ENCODE measurements at regions not wholly inside any gene's neighbourhood (a gene's known extent, or its start where the extent isn't known, plus 50 kb on each side); places are given as distances from the start of the nearest gene placed in this dataset.

GRCh38 chr13:106689906-106690305, 122.0 kb upstream of the ARGLU1 start:
- DNase-seq: no peak

DNA sequence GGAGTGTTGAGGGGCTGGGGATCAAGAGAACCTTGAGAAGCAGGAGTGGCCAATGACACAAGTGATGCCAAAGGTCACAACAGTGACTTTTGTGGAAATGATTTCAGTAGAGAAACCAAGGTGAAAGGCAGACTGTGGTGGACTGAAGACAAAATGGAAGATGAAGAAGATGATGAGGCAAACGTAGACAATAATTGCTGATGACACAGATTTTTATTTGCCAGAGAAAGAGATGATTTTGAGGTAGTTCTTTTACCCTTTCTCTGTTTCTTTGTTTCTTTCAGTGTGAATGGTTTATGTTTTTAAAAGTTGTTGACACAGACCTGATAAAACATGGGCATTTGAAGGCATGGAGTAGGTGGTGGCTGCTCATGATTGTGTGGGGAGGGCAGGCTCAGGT, 121.0 kb upstream of the ARGLU1 start:
- DNase-seq: no peak

GRCh38 chr13:106686163-106686562, 118.2 kb upstream of the ARGLU1 start:
- DNase-seq: no peak

GRCh38 chr13:106685143-106685542, 117.2 kb upstream of the ARGLU1 start:
- no peak for DNase-seq

DNA sequence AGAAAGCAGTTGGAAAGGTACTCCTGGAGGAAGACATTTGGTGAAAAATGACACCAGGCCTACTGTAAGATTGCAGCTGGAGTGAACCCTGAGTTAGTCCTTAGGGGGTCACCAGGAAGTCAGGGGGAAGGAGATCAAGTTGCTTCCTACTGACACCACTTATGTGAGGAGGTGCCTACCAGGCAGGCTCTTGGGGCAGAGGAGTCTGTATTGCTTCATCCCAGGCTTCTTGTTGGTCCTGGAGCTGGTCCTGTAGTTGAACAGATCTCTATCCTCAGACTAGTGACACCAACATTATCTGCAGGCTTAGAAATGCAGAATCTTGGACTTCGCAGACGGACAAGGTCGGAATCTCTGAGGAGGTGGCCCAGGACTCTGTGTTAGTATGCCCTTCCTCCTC, 116.0 kb upstream of the ARGLU1 start:
- DNase-seq: no peak

GRCh38 chr13:106683179-106683578, 115.2 kb upstream of the ARGLU1 start:
- no peak for DNase-seq

DNA sequence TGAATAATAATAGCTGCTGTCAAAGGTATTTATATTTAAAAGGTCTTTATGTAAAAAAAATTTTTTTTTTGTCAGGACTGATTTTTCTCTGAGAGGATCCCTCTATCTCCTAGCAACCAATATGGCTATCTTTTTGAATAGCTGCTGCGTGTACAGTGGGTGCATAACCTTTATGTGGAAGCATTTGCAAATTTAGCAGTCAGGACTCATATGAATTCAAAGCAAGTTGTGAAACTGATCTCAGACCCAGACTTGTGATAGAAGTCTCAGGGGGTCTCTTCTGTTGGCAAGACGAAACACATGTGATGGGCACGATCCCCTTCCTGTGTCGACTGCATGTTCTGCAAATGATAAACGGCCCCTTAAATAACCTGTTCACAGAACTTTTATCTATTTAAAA, 114.1 kb upstream of the ARGLU1 start:
- DNase-seq: no peak

- no peak for DNase-seq
These were observed 113.6 kb upstream of the ARGLU1 start for GRCh38 chr13:106681536-106681935.

DNA sequence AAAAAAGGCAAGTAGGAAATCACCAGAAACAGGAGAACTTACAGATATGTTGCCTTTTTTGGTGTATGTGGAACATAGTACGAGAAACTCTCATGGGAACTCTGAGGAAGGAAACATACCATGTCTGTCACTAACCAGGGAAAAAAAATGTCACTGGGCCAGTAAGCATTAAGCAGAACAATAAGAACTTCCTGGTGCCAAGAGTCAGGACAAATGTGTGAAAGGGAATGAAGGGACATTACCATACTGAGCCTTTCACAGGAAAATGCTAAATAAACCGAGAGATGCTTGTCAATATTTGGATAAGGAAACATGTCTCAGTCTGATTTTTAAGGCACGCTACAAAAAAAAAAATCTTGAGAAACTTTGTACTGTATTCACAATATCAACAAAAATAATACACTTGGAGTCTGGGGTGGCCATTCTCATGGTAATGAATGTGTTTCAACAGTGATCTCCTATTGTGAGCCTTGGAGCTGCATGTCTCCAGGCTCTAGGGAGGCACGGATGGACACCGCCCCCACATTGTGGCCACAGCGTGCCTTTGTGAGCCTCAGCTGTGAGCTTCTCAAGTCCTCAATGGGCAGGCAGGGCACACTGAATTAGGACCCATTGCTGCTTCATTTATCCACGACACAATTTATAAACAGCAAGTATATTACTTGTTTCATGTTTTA, 113.0 kb upstream of the ARGLU1 start:
- no peak for DNase-seq

GRCh38 chr13:106678646-106679418, 110.9 kb upstream of the ARGLU1 start:
- no peak for DNase-seq

GRCh38 chr13:106675311-106675710, 107.4 kb upstream of the ARGLU1 start:
- DNase-seq: no peak

DNA sequence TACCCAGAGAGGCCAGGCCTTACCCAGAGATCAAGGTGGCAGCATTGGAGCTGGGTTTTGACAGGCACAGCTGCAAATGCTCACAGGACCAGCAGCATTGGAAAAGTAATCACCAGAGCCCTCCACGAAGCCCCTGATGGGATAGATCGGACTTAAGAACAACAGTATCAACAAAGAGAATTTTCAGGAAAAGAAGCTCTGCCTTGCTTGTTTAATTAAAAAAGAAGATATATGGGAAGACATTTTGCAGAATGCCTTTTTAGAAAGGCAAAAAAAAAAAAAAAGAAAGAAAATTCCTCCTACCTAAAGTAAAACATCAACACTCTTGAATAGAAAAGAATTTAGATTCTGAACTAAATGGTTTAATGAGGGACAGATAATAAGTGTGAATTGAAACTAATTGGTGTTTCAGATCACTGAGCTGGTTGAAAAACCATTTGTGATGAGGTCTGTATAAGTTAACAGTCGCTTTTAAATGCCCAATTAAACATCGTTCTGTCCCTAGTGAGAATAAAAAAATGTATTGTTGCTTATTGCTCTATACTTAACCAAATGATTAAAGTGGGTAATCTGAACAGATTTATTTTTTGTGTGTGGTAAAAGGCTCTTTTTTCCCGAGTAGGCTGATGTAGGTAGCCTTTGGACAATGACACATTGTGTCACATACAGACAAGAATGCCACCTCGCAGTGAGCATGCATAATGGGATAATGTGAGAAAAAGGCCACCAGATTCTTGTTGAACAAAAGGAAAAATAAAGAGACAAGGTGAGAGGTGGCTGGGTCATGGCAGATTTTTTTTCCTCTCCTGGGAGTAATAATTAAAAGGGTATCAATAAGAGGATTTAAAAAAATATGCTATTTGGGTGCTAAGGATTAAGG, 93.0 kb upstream of the ARGLU1 start:
- no peak for DNase-seq

DNA sequence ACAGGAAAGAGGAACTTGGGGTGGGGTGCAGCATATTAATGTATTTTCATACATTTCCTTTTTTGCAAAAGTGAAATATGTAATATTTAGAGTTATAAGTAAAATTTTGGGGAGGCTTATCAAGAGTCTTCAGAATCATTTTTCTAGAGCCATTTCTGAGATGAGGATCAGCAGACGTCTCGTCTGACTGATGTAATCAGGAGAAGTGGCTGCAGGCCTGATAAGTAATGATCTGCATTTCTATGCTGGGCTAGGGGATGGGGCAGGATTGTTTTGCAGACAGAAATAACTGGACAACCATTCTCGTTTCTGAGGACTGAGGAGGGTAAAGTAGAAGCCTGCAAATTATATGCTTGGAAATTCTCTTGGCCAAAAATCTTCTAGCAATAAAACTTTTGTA, 89.2 kb upstream of the ARGLU1 start:
- DNase-seq: no peak

GRCh38 chr13:106656186-106656585, 88.2 kb upstream of the ARGLU1 start:
- DNase-seq: no peak

DNA sequence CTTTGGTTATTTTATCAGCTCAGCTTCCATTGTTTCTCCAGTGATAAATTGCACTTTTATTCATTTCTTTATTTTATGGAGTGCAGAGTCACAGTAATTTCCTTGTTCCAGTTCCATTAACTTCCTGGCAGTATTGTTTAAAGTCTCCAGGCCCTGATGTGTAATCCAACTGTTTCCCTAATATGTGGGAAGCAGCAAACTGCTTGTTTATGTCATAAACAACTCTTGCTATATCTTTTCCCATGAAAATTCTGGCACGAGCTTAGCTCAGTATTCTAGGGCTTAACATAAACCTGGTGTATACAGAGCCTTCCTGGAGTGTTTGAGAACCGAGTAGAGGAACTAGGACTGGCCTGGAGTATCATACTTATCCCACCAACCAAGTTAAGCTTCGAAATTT, 83.5 kb upstream of the ARGLU1 start:
- DNase-seq: no peak

GRCh38 chr13:106650690-106651205, 82.8 kb upstream of the ARGLU1 start:
- DNase-seq: no peak

DNA sequence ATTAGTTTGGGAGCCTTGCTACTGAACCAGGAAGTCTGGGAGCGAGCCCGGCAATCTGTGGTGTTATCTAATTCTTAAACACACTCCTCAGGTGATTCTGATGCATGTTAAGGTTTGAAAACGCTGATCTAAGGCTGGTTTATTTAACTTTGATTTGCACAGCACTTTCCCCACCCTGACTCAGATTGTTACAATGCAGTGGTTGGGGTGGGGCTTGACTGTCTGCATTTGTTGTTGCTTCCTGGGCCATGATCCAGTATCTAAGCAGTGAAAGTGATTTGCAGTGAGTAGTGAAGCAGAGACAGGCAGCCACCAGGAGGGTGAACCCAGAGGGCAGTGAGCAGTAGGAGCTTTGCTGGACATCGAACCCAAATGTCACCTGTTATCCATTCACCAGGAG, 81.6 kb upstream of the ARGLU1 start:
- DNase-seq: no peak

DNA sequence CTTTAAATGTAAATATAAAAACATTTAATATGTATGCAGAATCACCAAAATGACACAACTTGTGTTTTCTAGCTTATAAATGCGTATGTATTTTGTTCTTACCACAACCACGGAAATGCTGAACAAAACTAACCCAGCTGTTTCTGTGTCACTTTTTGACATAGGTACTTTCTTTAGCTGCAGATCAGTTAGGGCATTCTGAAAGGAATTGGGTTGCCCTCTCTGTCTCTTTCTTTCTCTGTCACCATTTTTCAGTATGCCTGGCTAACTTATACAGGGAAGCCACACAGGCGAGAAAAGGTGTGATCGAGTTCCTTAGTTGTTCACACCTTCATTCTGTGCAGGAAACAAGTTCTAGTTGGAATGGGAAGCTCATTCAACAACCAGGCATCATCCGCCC, 72.6 kb upstream of the ARGLU1 start:
- DNase-seq: no peak

DNA sequence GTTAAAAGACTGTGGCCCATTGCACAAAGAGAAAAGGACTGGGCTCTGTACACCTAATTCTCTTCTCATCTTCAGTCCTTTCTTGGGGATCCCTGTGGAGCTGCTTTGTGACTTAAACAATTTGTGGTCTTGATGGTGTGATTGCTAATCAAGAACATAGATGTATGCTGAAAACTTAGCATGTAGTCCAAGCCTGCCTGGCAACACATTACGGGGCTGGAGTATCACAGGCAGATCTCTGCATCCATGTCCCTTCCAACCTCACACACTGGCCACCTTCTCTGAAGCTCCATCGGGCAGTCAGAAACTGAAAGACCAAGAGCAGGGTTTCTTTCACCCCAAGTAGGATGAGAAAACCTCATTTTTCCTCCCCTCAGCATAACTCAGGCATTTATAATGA, 69.6 kb upstream of the ARGLU1 start:
- DNase-seq: no peak

DNA sequence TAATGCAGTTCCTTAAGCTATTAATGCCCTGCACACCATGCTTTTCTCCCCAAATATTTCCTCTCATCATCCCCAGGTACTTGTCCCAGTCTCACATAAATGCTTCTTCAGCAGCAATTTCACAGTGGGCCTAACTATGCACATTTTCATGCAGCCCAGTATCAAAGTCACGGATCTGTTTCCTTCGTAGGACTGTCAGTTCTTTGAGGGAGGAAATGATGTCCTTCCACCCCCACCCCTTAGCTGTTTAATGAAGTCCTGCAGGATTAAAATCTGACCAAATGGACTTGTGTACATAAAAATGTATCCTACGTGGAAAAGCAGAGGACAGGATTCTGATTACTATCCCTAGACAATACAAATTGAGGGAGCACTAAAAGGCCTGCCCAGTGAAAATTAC, 68.6 kb upstream of the ARGLU1 start:
- DNase-seq: no peak

- no peak for DNase-seq
These were observed 67.7 kb upstream of the ARGLU1 start for GRCh38 chr13:106635616-106636015.

- DNase-seq: no peak
These were observed 65.4 kb upstream of the ARGLU1 start for GRCh38 chr13:106633321-106633720.

DNA sequence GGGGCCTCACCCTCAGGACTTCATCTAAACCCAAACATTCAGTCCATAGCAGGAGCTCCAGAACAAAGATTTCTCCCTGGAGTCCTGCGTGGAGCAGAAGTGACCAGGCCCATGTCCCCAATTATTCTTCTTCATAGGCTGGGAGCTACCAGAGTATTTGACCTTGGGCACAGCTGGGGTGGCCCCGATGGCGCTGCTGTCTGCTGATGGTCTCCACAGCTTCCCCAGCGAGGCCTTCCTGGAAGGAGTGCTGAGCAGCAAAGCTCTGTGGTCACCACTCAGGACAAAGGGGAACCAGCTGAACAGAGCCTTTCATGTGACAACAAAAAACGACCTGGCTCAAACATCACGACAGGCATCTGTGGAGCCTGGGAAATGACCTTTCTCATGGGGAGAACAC, 62.7 kb upstream of the ARGLU1 start:
- no peak for DNase-seq

DNA sequence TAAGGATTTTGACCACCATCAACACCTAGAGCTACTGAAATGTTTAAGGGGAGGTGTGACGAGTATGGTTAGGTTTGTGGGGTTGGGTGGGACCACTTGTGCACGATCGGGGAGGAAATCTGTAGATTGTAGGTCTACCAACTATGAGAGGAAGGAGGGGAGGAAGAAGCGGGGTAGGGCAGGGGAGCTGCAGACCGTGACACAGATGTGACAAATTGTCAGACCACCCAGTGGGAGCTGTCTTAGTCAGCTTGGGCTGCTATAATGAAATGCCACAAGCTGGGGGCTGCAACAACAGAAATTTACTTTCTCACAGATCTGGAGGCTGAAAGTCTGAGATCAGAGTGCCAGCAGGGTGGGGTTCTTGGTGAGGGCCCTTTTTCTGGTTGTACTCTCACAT, 62.2 kb upstream of the ARGLU1 start:
- no peak for DNase-seq

Data from stimulated activated naive CD4-positive, alpha-beta T cell (primary cell).